Ovary (tissue), 7 donors: ENCODE measurements at regions not wholly inside any gene's neighbourhood (a gene's known extent, or its start where the extent isn't known, plus 50 kb on each side); places are given as distances from the start of the nearest gene placed in this dataset.

Experiments
- DNase-seq, 5 donors: peaks; one replicate each; pipeline ENCODE4 v3.0.0-alpha.2; 2019 to 2020
- H3K27ac ChIP-seq, 2 donors: fragments of 200-600 bp; one replicate each; pipeline versions ENCODE4 v1.5.1 to v1.8.0; 2019 to 2022
- H3K27me3 ChIP-seq: fragments of 200-600 bp; one replicate; pipeline ENCODE4 v1.8.0; 2022
- H3K36me3 ChIP-seq: fragments of 200-600 bp; sonication (generic); one replicate; pipeline ENCODE4 v1.5.1; 2019
- H3K4me1 ChIP-seq: one replicate; pipeline ENCODE4 v1.8.1; 2013; ENCODE audit warnings: mild to moderate bottlenecking, moderate library complexity; ENCODE audit not compliant: insufficient read depth
- H3K4me3 ChIP-seq: fragments of 200-600 bp; sonication (generic); one replicate; pipeline ENCODE4 v1.5.1; 2017
- H3K9me3 ChIP-seq, 2 donors: fragments of 200-600 bp in 1 of 2; sonication (generic) in 1 of 2; one replicate each; pipeline versions ENCODE4 v1.5.1 to v1.8.1; 2013 to 2019; ENCODE audit warnings: mild to moderate bottlenecking in 1 of 2, moderate library complexity in 1 of 2
- CTCF ChIP-seq, 3 donors: fragments of 450-650 bp in 2 of 3; fragments of 200-600 bp in 1 of 3; IDR thresholded peaks; one replicate each; pipeline versions ENCODE4 v1.5.1 to v1.8.0; 2016 to 2022; ENCODE audit warnings: antibody characterized with exemption in 3 of 3, mild to moderate bottlenecking in 1 of 3
- EP300 ChIP-seq: sonication (generic); formaldehyde crosslinking; IDR thresholded peaks from one replicate; pipeline ENCODE4 v1.6.1; 2017; ENCODE audit warnings: antibody characterized with exemption
- POLR2A ChIP-seq: fragments of 450-650 bp; IDR thresholded peaks from one replicate; pipeline ENCODE4 v1.6.1; 2017; ENCODE audit warnings: antibody characterized with exemption, mild to moderate bottlenecking, moderate library complexity
- WGBS, 3 donors: extraction: QIAGEN DNeasy Blood & Tissue Kit in 1 of 3; methylation state at CpG; one replicate each; pipeline versions ENCODE4 v1.1.5 to v1.1.7; 2013 to 2017; 5-methylcytosine and 5-hydroxymethylcytosine counted together
- intact Hi-C, 4 donors: fragments of 100-400 bp; cut with DNase I; formaldehyde crosslinking; loops; one replicate each; pipeline versions ENCODE4 v1.11.0 to v1.15.1; 2022 to 2023
- donor health status: DM: no; HTN: no; CAD: no; lungs with moderate emphysema.
- donor health status: DM: no; HTN: no; CAD: no.
- donor health status: Bipolar disorder and iron deficiency.
- donor health status: DM: no; HTN: no; CAD: no.
- donor health status: DM: yes; HTN: yes; CAD: no.

DNA sequence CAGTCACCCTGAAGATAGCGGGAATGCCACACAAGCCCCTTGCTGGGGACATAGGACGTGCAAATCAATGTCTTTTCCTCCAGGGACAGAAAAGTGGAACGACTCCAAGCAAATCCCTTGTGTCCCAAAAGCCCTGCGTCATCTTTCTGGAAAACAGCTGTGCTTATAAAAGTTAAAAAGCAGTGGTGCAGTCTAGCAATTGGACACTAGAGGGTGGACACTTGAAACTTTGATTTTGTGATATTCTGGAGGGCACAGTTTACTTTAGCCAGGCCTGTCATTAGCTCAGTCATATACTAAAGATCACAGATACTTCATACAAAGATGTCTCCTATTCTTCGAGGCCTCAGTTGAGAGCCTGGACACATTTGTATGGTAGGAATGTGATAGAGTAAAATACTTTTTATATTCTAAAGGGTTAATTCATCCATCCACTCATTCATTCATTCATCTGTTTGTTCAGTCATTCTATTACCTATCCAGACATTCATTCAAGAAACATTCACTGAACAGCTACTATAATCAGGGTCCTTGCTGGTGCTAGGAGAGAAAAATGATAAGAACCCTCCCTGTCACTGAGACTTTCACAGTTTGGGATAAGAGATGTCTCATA lies 63.8 kb upstream of the ANKRD34C start:
- 50 to 61% (median 56%) methylated on average over 5 of the region's 5 CpGs for WGBS, 3 donors
- Histone ChIP-seq H3K4me3 (no peak overlapping the region), H3K27ac (no peak overlapping the region), H3K27me3 (no peaks in the 10 kb centered on the region), H3K36me3 (no peaks in the 10 kb centered on the region), H3K4me1 (no peaks in the 10 kb centered on the region), H3K9me3 (no peaks in the 10 kb centered on the region)
- intact Hi-C loops, result no loop called here
- DNase-seq, result no peak
- TF ChIP-seq CTCF (IDR thresholded peaks at IDR 0.05) (no peak), EP300 (no peak), POLR2A (no peak)

DNA sequence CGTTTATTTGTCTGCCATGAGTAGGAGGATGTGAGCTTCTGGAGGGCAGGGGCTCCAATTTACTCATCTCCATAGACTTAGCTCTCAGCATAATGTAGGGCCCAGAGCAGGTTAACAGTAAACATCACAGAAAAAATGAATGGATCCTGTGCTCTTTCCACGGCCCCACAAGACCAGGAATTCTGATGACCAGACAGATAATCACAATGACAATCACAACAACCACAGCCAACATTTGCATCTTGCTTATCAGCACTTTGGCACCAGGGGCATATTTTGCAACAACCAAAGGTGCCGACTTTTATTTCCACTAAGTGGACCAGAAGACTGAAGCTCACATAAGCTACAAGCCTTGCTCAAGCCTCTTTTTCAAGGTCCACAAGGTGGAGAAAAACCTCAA lies 68.9 kb upstream of the ANKRD34C start:
- TF ChIP-seq POLR2A (no peak), CTCF (IDR thresholded peaks at IDR 0.05) (no peak), EP300 (no peak)
- H3K27ac ChIP-seq, result no peak overlapping the region
- no peaks in the 10 kb centered on the region for H3K4me1 ChIP-seq
- no peak overlapping the region for H3K4me3 ChIP-seq
- no peaks in the 10 kb centered on the region for H3K9me3 ChIP-seq
- 41 to 54% (median 46%) methylated on average over 3 of the region's 3 CpGs for WGBS, 3 donors
- no peaks in the 10 kb centered on the region for H3K27me3 ChIP-seq
- no peaks in the 10 kb centered on the region for H3K36me3 ChIP-seq
- intact Hi-C loops, result no loop called here
- DNase-seq, result no peak

- no peaks in the 10 kb centered on the region for H3K27me3 ChIP-seq
- H3K4me1 ChIP-seq, result no peaks in the 10 kb centered on the region
- no peaks in the 10 kb centered on the region for H3K36me3 ChIP-seq
- H3K9me3 ChIP-seq, result no peaks in the 10 kb centered on the region
- TF ChIP-seq POLR2A (no peak), CTCF (IDR thresholded peaks at IDR 0.05) (no peak)
- H3K27ac ChIP-seq, result no peak overlapping the region
- no peak overlapping the region for H3K4me3 ChIP-seq
- no peak for DNase-seq
- intact Hi-C loops, result no loop called here
- WGBS, 3 donors, result 64 to 70% (median 66%) methylated on average over 11 of the region's 11 CpGs
Observed at GRCh38 chr15:79212589-79213157, 69.8 kb upstream of the ANKRD34C start.

DNA sequence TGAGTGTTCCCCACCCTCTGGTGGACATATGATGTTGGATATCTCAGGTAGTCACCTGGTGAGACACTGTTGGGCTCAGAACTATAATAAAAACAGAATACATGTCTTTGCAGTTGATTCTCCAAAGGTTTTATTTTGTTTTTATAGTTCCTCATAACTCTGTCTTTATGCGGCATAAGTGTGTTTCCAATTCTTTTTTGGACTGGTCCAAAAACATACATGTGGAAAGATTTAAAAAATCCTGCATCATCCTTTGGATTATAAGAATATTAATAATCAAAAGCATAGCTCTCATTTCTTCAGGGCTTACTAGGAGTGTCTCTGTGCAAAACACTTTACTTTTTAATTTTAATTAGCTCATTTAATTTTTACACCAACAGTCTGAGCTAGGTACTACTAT lies 71.0 kb upstream of the ANKRD34C start:
- Histone ChIP-seq H3K9me3 (no peaks in the 10 kb centered on the region), H3K4me1 (no peaks in the 10 kb centered on the region), H3K4me3 (no peak overlapping the region), H3K27ac (no peak overlapping the region), H3K27me3 (no peaks in the 10 kb centered on the region), H3K36me3 (no peaks in the 10 kb centered on the region)
- intact Hi-C loops, result no loop called here
- 80 to 93% (median 86%) methylated on average over 1 of the region's 1 CpG for WGBS, 3 donors
- TF ChIP-seq CTCF (IDR thresholded peaks at IDR 0.05) (no peak), EP300 (no peak), POLR2A (no peak)
- DNase-seq, result no peak
